K562 (cell line): ENCODE measurements at regions not wholly inside any gene's neighbourhood (a gene's known extent, or its start where the extent isn't known, plus 50 kb on each side); places are given as distances from the start of the nearest gene placed in this dataset.

ENCODE experiments used
- ATAC-seq: fragments of 200-7000 bp; cut with Tn5 transposase; 3 replicates; pipeline ENCODE4 v1.9.1; 2020; ENCODE audit warnings: moderate library complexity
- BruUV-seq: library from RNA; stranded (reverse); fragments of 400-500 nt; replicated peaks from 2 replicates; lab custom pipeline; 2021; lab: Mats Ljungman, UMichigan
- CTCF ChIA-PET: fragments of 300-600 bp; formaldehyde crosslinking; extraction: SDS; loops from one replicate; lab custom pipeline; 2021; ENCODE audit warnings: low intra/inter-chr PET ratio; lab: Yijun Ruan, JAX
- POLR2A ChIA-PET: fragments of 300-600, 350-650 bp; sonication (Branson Sonifier 250); formaldehyde crosslinking; extraction: SDS; loops from one replicate; lab custom pipeline; 2021; ENCODE audit warnings: antibody characterized with exemption, inconsistent platforms; lab: Yijun Ruan, JAX
- DNase-seq, 4 experiments: peaks; one replicate each; pipeline versions ENCODE4 v3.0.0 to v3.0.0-alpha.2; 2011 to 2018; ENCODE audit warnings: low spot score in 3 of 4, mixed read lengths in 3 of 4; ENCODE audit errors: extremely low read depth in 1 of 4
- FAIRE-seq: peaks from 2 replicates; lab custom pipeline; 2011; peaks lifted over from hg19 to GRCh38; lab: Jason Lieb, UNC
- H2AFZ ChIP-seq: 2 replicates; pipeline ENCODE4 v1.6.0; 2011; ENCODE audit warnings: low read depth, low read length, control low read depth, inconsistent platforms
- H3K27ac ChIP-seq: fragments of 200-600 bp; 3 replicates; pipeline ENCODE4 v1.8.0; 2011; ENCODE audit warnings: low read depth, mild to moderate bottlenecking, control low read depth, inconsistent platforms, low read length, moderate library complexity, mixed read lengths; ENCODE audit errors: extremely low read depth
- H3K27me3 ChIP-seq, 2 experiments: fragments of 300-600 bp in 1 of 2; 2 replicates in 1 of 2; 3 replicates in 1 of 2; pipeline versions ENCODE4 v1.6.0 to v1.8.0; 2011; ENCODE audit warnings: inconsistent platforms in 2 of 2, low read length in 2 of 2, mild to moderate bottlenecking in 1 of 2, mixed read lengths in 1 of 2, moderate library complexity in 1 of 2; ENCODE audit not compliant: control insufficient read depth in 2 of 2, insufficient read depth in 2 of 2
- H3K36me3 ChIP-seq: fragments of 300-600 bp; 3 replicates; pipeline ENCODE4 v1.8.0; 2011; ENCODE audit warnings: mild to moderate bottlenecking, low read length, inconsistent platforms; ENCODE audit not compliant: control insufficient read depth, insufficient read depth
- H3K4me1 ChIP-seq, 2 experiments: fragments of 200-600 bp in 1 of 2; replicated peaks in 1 of 2; 2 replicates in 1 of 2; 3 replicates in 1 of 2; pipeline versions ENCODE4 v1.5.1 to v1.8.0; 2011; ENCODE audit warnings: inconsistent platforms in 2 of 2, low read length in 2 of 2, mild to moderate bottlenecking in 1 of 2, mixed read lengths in 1 of 2, moderate library complexity in 1 of 2; ENCODE audit not compliant: control insufficient read depth in 2 of 2, insufficient read depth in 2 of 2
- H3K4me2 ChIP-seq: 2 replicates; pipeline ENCODE4 v1.6.1; 2011; ENCODE audit warnings: low read length, control low read depth, inconsistent platforms, mixed read lengths; ENCODE audit not compliant: insufficient read depth
- H3K4me3 ChIP-seq: fragments of 200-600 bp; sonication (generic), shearing (Covaris generic); 2 replicates; pipeline ENCODE4 v1.5.1; 2016; ENCODE audit warnings: control low read depth, inconsistent platforms
- H3K79me2 ChIP-seq: fragments of 200-600 bp; 3 replicates; pipeline ENCODE4 v1.8.0; 2011; ENCODE audit warnings: low read length, inconsistent platforms; ENCODE audit not compliant: control insufficient read depth, insufficient read depth
- H3K9ac ChIP-seq, 2 experiments: 2 replicates each; pipeline versions ENCODE4 v1.6.0 to v1.6.1; 2011; ENCODE audit warnings: low read depth in 2 of 2, low read length in 2 of 2, control low read depth in 1 of 2, inconsistent platforms in 1 of 2, mild to moderate bottlenecking in 1 of 2, mixed read lengths in 1 of 2; ENCODE audit not compliant: insufficient read depth in 1 of 2
- H3K9me1 ChIP-seq: one replicate; pipeline ENCODE4 v1.6.0; 2011; ENCODE audit warnings: inconsistent platforms, mild to moderate bottlenecking, low read length, moderate library complexity; ENCODE audit not compliant: control insufficient read depth, insufficient read depth
- H3K9me3 ChIP-seq: replicated peaks from 2 replicates; pipeline ENCODE4 v1.5.1; 2011; ENCODE audit warnings: low read depth, low read length, inconsistent platforms; ENCODE audit not compliant: control insufficient read depth, insufficient read depth
- H4K20me1 ChIP-seq: replicated peaks from 2 replicates; pipeline ENCODE4 v1.6.1; 2011; ENCODE audit warnings: low read length, inconsistent platforms, mixed read lengths; ENCODE audit not compliant: control insufficient read depth, insufficient read depth
- CBX5 ChIP-seq: IDR thresholded peaks from 2 replicates; pipeline ENCODE4 v1.6.1; 2014; ENCODE audit warnings: low read depth, borderline replicate concordance
- CEBPB ChIP-seq: fragments of 450-650 bp; IDR thresholded peaks from 2 replicates; pipeline ENCODE4 v1.6.1; 2016; ENCODE audit warnings: missing genetic modification characterization, missing compliant biosample characterization
- ETV1 ChIP-seq: fragments of 450-650 bp; conservative IDR thresholded peaks from 2 replicates; pipeline ENCODE4 v1.6.1; 2016; ENCODE audit warnings: missing genetic modification characterization, control low read depth, low read depth, missing compliant biosample characterization
- EWSR1 ChIP-seq: fragments of 450-650 bp; IDR thresholded peaks from 2 replicates; pipeline ENCODE4 v1.6.1; 2018; ENCODE audit warnings: borderline replicate concordance, mild to moderate bottlenecking, low read depth, moderate library complexity; ENCODE audit not compliant: partially characterized antibody
- FOXM1 ChIP-seq, 2 experiments: fragments of 450-650 bp in 1 of 2; sonication (generic) in 1 of 2; formaldehyde crosslinking in 1 of 2; IDR thresholded peaks; 2 replicates each; pipeline versions ENCODE4 v1.6.1 to v1.9.0; 2017 to 2022; ENCODE audit warnings: low read depth in 2 of 2, mild to moderate bottlenecking in 2 of 2, missing genetic modification reagents in 1 of 2, moderate library complexity in 1 of 2
- GATAD2B ChIP-seq: fragments of 450-650 bp; IDR thresholded peaks from 2 replicates; pipeline ENCODE4 v1.6.1; 2017; ENCODE audit warnings: mild to moderate bottlenecking, borderline replicate concordance
- HNRNPL ChIP-seq: fragments of 200-400 bp; formaldehyde crosslinking; IDR thresholded peaks from 2 replicates; pipeline ENCODE4 v1.6.1; 2017; ENCODE audit warnings: low read depth, mild to moderate bottlenecking, low read length
- LARP7 ChIP-seq: fragments of 450-650 bp; IDR thresholded peaks from 2 replicates; pipeline ENCODE4 v1.6.1; 2016
- MYNN ChIP-seq, 2 experiments: sonication (generic); formaldehyde crosslinking in 1 of 2; IDR thresholded peaks; 2 replicates each; pipeline versions ENCODE4 v1.5.0 to v1.6.1; 2016 to 2020; ENCODE audit warnings: antibody characterized with exemption in 1 of 2, missing genetic modification reagents in 1 of 2
- POLR3G ChIP-seq: IDR thresholded peaks from 2 replicates; pipeline ENCODE4 v1.6.1; 2011; ENCODE audit not compliant: insufficient read length, insufficient replicate concordance; ENCODE audit errors: extremely low read depth
- ZBTB33 ChIP-seq: sonication (generic); formaldehyde crosslinking; IDR thresholded peaks from 2 replicates; pipeline ENCODE4 v1.8.1; 2023; ENCODE audit warnings: mild to moderate bottlenecking, missing genetic modification reagents
- ZFPM2 ChIP-seq: fragments of 250-450 bp; sonication (Bioruptor Pico); IDR thresholded peaks from 2 replicates; pipeline ENCODE4 v1.5.1; 2022; ENCODE audit warnings: mild to moderate bottlenecking
- ZKSCAN1 ChIP-seq: fragments of 150-350 bp; IDR thresholded peaks from 2 replicates; pipeline ENCODE4 v1.6.1; 2016; ENCODE audit warnings: low read depth, low read length
- ZMIZ1 ChIP-seq, 2 experiments: fragments of 150-350 bp in 1 of 2; IDR thresholded peaks; 2 replicates each; pipeline ENCODE4 v1.6.1; 2012 to 2016; ENCODE audit warnings: low read depth in 2 of 2, low read length in 2 of 2, mild to moderate bottlenecking in 1 of 2, moderate library complexity in 1 of 2
- ZNF174 ChIP-seq: fragments of 250-450 bp; sonication (Bioruptor Pico); IDR thresholded peaks from 2 replicates; pipeline ENCODE4 v1.4.0; 2020; ENCODE audit warnings: mild to moderate bottlenecking
- ZNF274 ChIP-seq: IDR thresholded peaks from 2 replicates; pipeline ENCODE4 v1.6.1; 2011; ENCODE audit warnings: low read depth, mild to moderate bottlenecking, low read length, moderate library complexity, borderline replicate concordance
- ZNF280B ChIP-seq: fragments of 250-450 bp; sonication (Bioruptor Pico); IDR thresholded peaks from 2 replicates; pipeline ENCODE4 v1.5.1; 2021; ENCODE audit warnings: mild to moderate bottlenecking
- ZNF354B ChIP-seq: fragments of 250-450 bp; sonication (Bioruptor Pico); IDR thresholded peaks from 2 replicates; pipeline ENCODE4 v1.4.0; 2020
- WGBS: fragments of 100-300 bp; shearing (Covaris generic); methylation state at CpG from one replicate; pipeline ENCODE4 v1.1.6; 2016; ENCODE audit warnings: low coverage, mixed read lengths; ENCODE audit not compliant: insufficient coverage; ENCODE audit errors: missing lambda C conversion rate; 5-methylcytosine and 5-hydroxymethylcytosine counted together
- in situ Hi-C: fragments of 300-500 bp; cut with MboI; formaldehyde crosslinking; loops from 4 replicates; pipeline ENCODE4 v1.15.0; 2018; ENCODE audit warnings: inconsistent platforms, mixed read lengths
- intact Hi-C: fragments of 100-400 bp; cut with micrococcal nuclease; formaldehyde crosslinking; loops from 2 replicates; pipeline ENCODE4 v1.14.2; 2022

GRCh38 chr2:58441643-58442042, 200.5 kb upstream of the FANCL start:
- intact Hi-C loops (no loop called here), in situ Hi-C loops (loop anchor here (25.0 kb wide), 1 partner anchor 529 kb away; no protein-coding TSS in a partner anchor)
- Histone ChIP-seq H3K9me1 (no peaks in the 10 kb centered on the region), H3K27me3 (no peaks in the 10 kb centered on the region), H3K79me2 (no peaks in the 10 kb centered on the region), H2AFZ (no peak overlapping the region), H4K20me1 (no peaks in the 10 kb centered on the region), H3K4me2 (no peak overlapping the region), H3K4me3 (no peak overlapping the region), H3K36me3 (no peaks in the 10 kb centered on the region), H3K27ac (no peak overlapping the region), H3K9me3 (no peaks in the 10 kb centered on the region), H3K4me1 (no peaks in the 10 kb centered on the region), H3K9ac (no peak overlapping the region)
- CTCF ChIA-PET: no interaction called here
- BruUV-seq: no TSS peak
- FAIRE-seq (peak; percentile 23), DNase-seq (no peak), ATAC-seq (peak; percentile 56; the same call in 2 of the 3 replicates)
- POLR2A ChIA-PET: no interaction called here
- 0% methylated on average over 3 of the region's 3 CpGs for WGBS
- TF ChIP-seq CEBPB (no peak), ZFPM2 (CRISPR knock-in tag) (no peak), ZKSCAN1 (no peak), ZMIZ1 (IDR thresholded peaks at IDR 0.05; ENCODE audit: low read depth in 2 of 2, low read length in 2 of 2) (no peak), ZNF354B (CRISPR knock-in tag) (no peak), FOXM1 (IDR thresholded peaks at IDR 0.05; ENCODE audit: low read depth) (no peak), FOXM1 (CRISPR knock-in tag; IDR thresholded peaks at IDR 0.05; ENCODE audit: low read depth) (no peak), HNRNPL (no peak), LARP7 (no peak), CBX5 (no peak), ZNF174 (CRISPR knock-in tag) (no peak), GATAD2B (no peak), ZNF274 (no peak), ETV1 (tag) (no peak), ZNF280B (CRISPR knock-in tag) (no peak), ZBTB33 (CRISPR knock-in tag) (no peak), MYNN (IDR thresholded peaks at IDR 0.05) (no peak), MYNN (CRISPR knock-in tag; IDR thresholded peaks at IDR 0.05) (no peak), EWSR1 (no peak), POLR3G (no peak)
